ENCODE measurements at regions not wholly inside any gene's neighbourhood (a gene's known extent, or its start where the extent isn't known, plus 50 kb on each side); places are given as distances from the start of the nearest gene placed in this dataset.

GRCh38 chr13:61830475-61830874, 414.8 kb upstream of the PCDH20 start:
- H3K4me3 ChIP-seq, result no peak overlapping the region
- DNase-seq (ENCODE audit: extremely low spot score), result no peak
- no peak overlapping the region for H3K27ac ChIP-seq (replicated peaks in 1 of 4)
- no peaks in the 10 kb centered on the region for H3K36me3 ChIP-seq
- 57% methylated on average over 1 of the region's 1 CpG for WGBS
- intact Hi-C loops (cut with DNase I), result no loop called here
- no peaks in the 10 kb centered on the region for H3K4me1 ChIP-seq
- TF ChIP-seq EP300 (IDR thresholded peaks at IDR 0.05) (no peak), POLR2A (IDR thresholded peaks at IDR 0.05; ENCODE audit: low read depth) (no peak), POLR2AphosphoS5 (IDR thresholded peaks at IDR 0.05) (no peak), CTCF (IDR thresholded peaks at IDR 0.05) (no peak)
- H3K9me3 ChIP-seq, result no peaks in the 10 kb centered on the region
- no peaks in the 10 kb centered on the region for H3K27me3 ChIP-seq

GRCh38 chr13:61824168-61824567, 408.5 kb upstream of the PCDH20 start:
- TF ChIP-seq POLR2AphosphoS5 (IDR thresholded peaks at IDR 0.05) (no peak), POLR2A (IDR thresholded peaks at IDR 0.05; ENCODE audit: low read depth) (no peak), EP300 (IDR thresholded peaks at IDR 0.05) (no peak), CTCF (IDR thresholded peaks at IDR 0.05) (no peak)
- no peak overlapping the region for H3K27ac ChIP-seq (replicated peaks in 1 of 4)
- H3K4me1 ChIP-seq, result no peaks in the 10 kb centered on the region
- intact Hi-C loops (cut with DNase I), result no loop called here
- H3K4me3 ChIP-seq, result no peak overlapping the region
- 83% methylated on average over 1 of the region's 1 CpG for WGBS
- no peak for DNase-seq (ENCODE audit: extremely low spot score)
- no peaks in the 10 kb centered on the region for H3K9me3 ChIP-seq
- no peaks in the 10 kb centered on the region for H3K36me3 ChIP-seq
- H3K27me3 ChIP-seq, result no peaks in the 10 kb centered on the region

GRCh38 chr13:61812286-61812685, 396.6 kb upstream of the PCDH20 start:
- DNase-seq (ENCODE audit: extremely low spot score), result no peak
- Histone ChIP-seq H3K36me3 (no peaks in the 10 kb centered on the region), H3K27me3 (no peaks in the 10 kb centered on the region), H3K27ac (replicated peaks in 1 of 4) (no peak overlapping the region), H3K4me3 (no peak overlapping the region), H3K9me3 (no peaks in the 10 kb centered on the region), H3K4me1 (no peaks in the 10 kb centered on the region)
- intact Hi-C loops (cut with DNase I), result no loop called here
- TF ChIP-seq POLR2AphosphoS5 (IDR thresholded peaks at IDR 0.05), result no peak
- no peak for TF ChIP-seq POLR2A (IDR thresholded peaks at IDR 0.05; ENCODE audit: low read depth)
- TF ChIP-seq EP300 (IDR thresholded peaks at IDR 0.05), result no peak
- 91% methylated on average over 3 of the region's 3 CpGs for WGBS

- no peaks in the 10 kb centered on the region for H3K9me3 ChIP-seq
- intact Hi-C loops (cut with DNase I), result no loop called here
- no peak overlapping the region for H3K27ac ChIP-seq (replicated peaks in 1 of 4)
- TF ChIP-seq POLR2A (IDR thresholded peaks at IDR 0.05; ENCODE audit: low read depth) (no peak), POLR2AphosphoS5 (IDR thresholded peaks at IDR 0.05) (no peak), CTCF (IDR thresholded peaks at IDR 0.05) (no peak), EP300 (IDR thresholded peaks at IDR 0.05) (no peak)
- 88% methylated on average over 1 of the region's 1 CpG for WGBS
- no peaks in the 10 kb centered on the region for H3K27me3 ChIP-seq
- no peak for DNase-seq (ENCODE audit: extremely low spot score)
- no peaks in the 10 kb centered on the region for H3K4me1 ChIP-seq
- H3K36me3 ChIP-seq, result no peaks in the 10 kb centered on the region
- H3K4me3 ChIP-seq, result no peak overlapping the region
Observed at GRCh38 chr13:61810065-61810464, 394.4 kb upstream of the PCDH20 start.

GRCh38 chr13:61797397-61797796, 381.7 kb upstream of the PCDH20 start:
- H3K27me3 ChIP-seq, result no peaks in the 10 kb centered on the region
- no peaks in the 10 kb centered on the region for H3K36me3 ChIP-seq
- H3K9me3 ChIP-seq, result no peaks in the 10 kb centered on the region
- no peaks in the 10 kb centered on the region for H3K4me1 ChIP-seq
- WGBS, result 94% methylated on average over 1 of the region's 1 CpG
- TF ChIP-seq EP300 (IDR thresholded peaks at IDR 0.05) (no peak), CTCF (IDR thresholded peaks at IDR 0.05) (no peak), POLR2AphosphoS5 (IDR thresholded peaks at IDR 0.05) (no peak), POLR2A (IDR thresholded peaks at IDR 0.05; ENCODE audit: low read depth) (no peak)
- no peak overlapping the region for H3K27ac ChIP-seq (replicated peaks in 1 of 4)
- intact Hi-C loops (cut with DNase I), result no loop called here
- H3K4me3 ChIP-seq, result no peak overlapping the region
- no peak for DNase-seq (ENCODE audit: extremely low spot score)

All from esophagus muscularis mucosa (tissue), 4 donors.